Muscle of back (tissue), 3 donors: ENCODE measurements at regions not wholly inside any gene's neighbourhood (a gene's known extent, or its start where the extent isn't known, plus 50 kb on each side); places are given as distances from the start of the nearest gene placed in this dataset.

ENCODE experiments used
- DNase-seq, 3 donors: peaks; one replicate each; pipeline versions ENCODE4 v3.0.0 to v3.0.0-alpha.2; 2013

GRCh38 chr1:219277304-219278105, 103.8 kb downstream of the LYPLAL1 start:
- DNase-seq: peak in 2 of 3 donors; percentile 35 to 76

GRCh38 chr1:219276049-219276738, 102.5 kb downstream of the LYPLAL1 start:
- DNase-seq: peak in 1 of 3 donors; percentile 20

GRCh38 chr1:219273088-219273686, 99.5 kb downstream of the LYPLAL1 start:
- no peak for DNase-seq

- peak in 2 of 3 donors; percentile 32 to 58 for DNase-seq
Measured at GRCh38 chr1:219271818-219272535, 98.3 kb downstream of the LYPLAL1 start.

GRCh38 chr1:219269171-219269570, 95.5 kb downstream of the LYPLAL1 start:
- DNase-seq: no peak

GRCh38 chr1:219266524-219266923, 92.8 kb downstream of the LYPLAL1 start:
- no peak for DNase-seq

GRCh38 chr1:219265026-219265515, 91.4 kb downstream of the LYPLAL1 start:
- DNase-seq: no peak

GRCh38 chr1:219264561-219264960, 90.9 kb downstream of the LYPLAL1 start:
- DNase-seq: peak in 2 of 3 donors; percentile 16 to 42
